ENCODE measurements at regions not wholly inside any gene's neighbourhood (a gene's known extent, or its start where the extent isn't known, plus 50 kb on each side); places are given as distances from the start of the nearest gene placed in this dataset.

DNA sequence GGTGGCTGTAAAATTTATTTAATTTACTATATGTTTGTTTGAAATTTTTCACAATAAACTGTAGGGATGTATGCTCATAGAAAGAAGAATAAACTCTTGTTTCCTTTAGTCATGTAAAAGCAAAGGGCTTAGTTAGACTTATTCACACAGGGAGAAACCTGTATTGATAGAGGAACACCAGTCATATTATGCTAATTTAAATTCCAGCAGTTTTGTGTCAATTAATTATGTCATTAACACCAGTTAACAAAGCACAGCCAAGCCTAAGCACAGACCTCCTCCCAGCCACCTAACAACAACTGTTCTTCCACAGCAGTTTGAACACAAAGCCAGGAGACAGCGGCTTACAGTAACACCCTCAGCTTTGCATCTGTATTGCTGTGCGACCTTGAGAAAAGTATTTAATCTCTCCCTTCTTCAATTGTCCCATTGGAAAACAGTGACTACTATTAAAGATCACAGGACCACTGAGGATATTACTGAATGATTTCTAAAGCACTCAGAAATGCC, 260.8 kb upstream of the RRP15 start:
- DNase-seq (ENCODE audit: low spot score): no peak

DNA sequence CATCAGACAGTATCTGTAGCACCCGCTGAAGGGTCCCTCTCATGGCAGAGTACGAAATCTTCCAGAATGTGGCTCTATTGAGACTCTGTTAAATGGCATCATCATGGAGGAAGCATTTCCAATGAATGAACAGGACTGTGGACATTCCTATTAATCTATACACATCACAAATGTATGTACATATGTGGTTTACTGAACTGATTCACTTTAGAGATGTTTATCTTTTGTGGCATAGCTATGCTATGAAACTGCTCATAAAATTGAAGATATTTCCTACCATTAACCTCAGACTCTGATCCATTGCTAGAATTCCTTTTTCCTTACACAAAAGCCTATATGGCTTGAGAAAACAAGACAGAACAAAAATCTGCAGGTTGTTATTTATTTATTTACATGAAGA, 259.6 kb upstream of the RRP15 start:
- peak; percentile 35 for DNase-seq (ENCODE audit: low spot score)

DNA sequence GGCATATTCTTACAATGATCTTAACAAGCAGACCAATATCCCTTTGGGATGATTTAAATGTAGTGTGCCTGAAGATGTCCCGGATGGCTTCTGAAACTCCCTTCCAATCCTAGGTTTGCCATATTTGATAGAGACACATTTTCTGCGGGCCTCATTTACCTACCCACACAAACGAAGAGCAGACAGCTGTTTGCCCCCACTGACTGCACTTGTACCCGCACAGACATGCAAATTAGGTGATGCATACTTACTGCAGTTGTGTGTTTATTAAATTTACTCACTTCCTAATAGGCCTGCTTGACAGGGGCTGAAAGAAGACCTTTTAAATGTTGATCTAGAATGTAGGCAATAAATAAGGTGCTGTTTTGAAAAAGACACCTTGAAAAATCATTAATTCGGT, 257.9 kb upstream of the RRP15 start:
- no peak for DNase-seq (ENCODE audit: low spot score)

DNA sequence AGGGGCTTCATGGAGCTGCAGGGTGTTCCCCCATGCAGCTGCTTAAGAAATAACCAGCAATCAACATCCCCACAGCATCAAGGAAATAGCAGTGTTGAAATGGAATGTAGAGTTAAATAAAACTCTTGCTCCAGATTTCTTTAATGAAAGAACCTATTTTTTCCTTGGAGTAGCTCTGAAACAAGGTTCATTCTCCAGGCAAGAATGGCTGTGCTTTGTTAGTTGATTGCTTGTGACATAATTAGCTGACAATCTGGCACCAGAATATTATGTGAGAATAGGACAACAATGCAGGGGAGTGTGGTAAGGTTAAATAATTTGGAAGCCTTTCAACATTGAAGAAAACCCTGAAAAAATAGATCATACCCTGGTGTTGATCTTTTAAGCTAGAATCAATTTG, 254.2 kb upstream of the RRP15 start:
- DNase-seq (ENCODE audit: low spot score): no peak

DNA sequence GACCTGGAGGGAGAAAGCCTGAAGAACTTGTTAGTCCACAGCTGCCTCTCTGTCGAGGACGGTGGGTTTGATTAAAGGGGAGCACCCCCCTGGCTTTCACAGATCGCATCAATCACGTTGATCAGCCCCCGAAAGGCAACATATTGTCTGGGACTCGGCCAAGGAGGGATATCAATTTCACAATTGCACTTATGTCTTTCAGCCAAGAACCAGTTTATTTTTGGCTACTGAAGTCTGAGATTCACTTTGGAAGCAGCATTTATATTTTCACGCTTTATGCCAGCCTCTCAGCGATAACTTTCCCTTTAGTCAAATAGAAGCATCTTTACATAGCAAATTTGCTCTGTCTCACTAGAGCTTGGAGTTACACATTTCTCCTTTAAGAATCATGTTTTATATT, 253.2 kb upstream of the RRP15 start:
- no peak for DNase-seq (ENCODE audit: low spot score)

DNA sequence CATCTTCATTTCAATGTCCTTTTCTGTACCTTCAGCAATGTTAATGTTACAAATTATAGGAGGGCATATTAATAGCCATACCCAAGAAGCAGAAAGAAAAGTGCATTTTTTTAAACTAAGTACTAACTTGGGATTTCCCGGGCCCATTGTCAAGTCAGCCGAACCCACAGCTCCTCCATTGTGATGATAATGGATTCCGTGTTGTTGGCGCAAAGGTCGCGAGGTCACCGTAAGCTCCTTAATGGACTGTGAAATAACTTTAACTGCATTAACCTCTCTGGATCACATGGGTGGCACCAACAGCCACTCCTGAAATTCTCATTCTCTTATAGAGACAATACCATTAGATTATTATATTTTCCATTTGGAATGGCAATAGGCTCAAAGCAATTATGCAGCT, 250.6 kb upstream of the RRP15 start:
- no peak for DNase-seq (ENCODE audit: low spot score)

DNA sequence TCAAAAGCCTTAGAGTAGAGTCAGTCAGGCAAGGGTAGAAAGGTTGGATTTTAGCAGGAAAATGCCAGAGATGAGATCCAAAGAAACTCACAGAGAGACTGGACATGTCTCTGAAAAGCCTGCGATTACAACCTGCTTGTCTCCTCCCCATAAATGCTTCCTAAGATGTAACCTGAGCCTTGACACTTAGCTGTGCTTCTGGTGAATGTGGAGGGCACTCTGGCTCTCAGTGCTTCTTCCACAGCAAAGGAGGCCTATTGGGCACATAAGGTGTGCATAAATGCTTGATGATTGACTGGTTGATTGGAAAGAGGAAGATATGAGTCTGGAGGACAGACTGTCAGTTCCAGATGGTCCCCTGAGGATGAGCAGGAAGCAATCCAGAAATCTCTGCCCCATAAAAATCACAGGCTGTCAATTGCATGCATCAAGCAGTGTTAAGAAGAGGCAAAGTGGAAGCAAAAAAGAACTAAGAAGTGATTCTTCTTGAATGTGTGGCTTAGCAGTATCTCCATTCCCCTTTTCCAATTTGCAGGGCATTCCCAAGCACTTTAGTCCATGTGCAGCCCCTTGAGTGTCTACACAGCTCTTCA, 236.2 kb upstream of the RRP15 start:
- DNase-seq (ENCODE audit: low spot score): no peak

DNA sequence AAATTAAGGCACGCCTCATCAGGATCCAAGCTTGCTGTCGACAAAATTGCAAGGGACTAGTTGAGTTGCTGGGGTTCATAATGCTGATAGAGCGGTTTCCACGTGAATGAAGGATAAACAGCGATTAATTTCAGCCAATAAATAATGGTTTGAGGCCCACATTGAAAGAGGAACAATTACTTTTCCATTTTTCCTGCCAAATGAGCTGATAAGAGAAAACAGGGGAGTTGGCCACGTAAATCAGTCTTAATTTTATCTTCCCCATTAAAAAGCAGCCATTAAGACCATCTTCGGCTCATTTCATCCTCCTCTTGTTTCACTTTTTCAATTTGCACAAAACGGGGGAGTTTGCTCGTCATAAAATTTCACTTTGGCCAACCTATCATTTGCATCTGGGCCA, 235.5 kb upstream of the RRP15 start:
- no peak for DNase-seq (ENCODE audit: low spot score)

DNA sequence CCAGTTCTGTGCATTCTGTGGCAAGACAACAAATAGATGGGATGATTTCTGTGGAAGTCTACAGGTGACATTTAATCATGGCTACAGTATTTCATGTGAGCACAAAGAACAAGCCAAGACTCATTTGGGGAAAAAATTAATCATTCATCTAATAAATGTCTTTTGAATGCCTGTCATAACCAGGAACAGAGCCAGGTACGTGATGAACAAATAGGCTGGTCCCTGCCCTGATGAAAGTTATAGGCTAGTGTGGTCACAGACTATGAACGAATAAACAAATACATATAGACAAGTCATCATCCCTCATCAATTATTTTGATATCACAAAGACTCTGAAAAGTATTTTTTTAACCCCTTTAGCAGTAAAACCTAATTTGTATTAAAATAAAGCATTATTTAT, 226.4 kb upstream of the RRP15 start:
- no peak for DNase-seq (ENCODE audit: low spot score)

DNA sequence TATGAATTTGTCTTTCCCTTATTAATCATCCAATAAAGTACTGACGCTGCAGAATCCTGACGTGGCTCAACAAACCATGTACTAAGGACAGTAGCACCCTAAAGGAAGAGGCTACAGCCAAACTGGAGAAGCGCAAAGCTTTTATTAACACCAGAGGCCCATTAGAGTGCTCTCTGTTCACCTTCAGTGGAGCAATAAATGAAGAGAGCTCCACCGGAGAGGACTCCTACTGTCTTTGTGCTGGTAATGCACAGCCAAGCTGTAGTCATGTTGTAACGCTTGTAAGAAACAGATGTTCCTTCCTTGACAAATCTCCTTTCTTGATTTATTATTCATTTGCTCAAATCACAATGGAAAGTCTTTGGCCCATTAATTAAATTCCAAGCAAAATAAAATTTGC, 220.7 kb upstream of the RRP15 start:
- no peak for DNase-seq (ENCODE audit: low spot score)

DNA sequence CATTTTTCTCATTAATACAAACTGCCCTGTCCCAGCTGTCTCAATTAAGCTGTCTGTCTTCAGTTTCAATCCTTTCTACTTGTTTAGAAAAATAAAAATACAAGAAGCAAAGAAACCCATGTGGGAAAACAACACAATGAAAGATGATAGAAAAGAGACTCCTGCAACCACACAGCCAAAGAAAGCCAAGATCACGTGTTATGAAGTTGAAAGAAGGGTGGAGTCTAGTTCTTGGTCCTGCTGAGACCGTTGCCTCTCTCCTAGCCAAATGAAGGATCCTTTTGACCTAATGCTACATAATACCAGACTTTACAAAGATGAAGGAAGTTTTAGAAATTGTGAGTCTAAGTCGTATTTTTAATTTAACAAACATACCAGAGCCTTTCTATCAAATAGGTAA, 218.8 kb upstream of the RRP15 start:
- no peak for DNase-seq (ENCODE audit: low spot score)

DNA sequence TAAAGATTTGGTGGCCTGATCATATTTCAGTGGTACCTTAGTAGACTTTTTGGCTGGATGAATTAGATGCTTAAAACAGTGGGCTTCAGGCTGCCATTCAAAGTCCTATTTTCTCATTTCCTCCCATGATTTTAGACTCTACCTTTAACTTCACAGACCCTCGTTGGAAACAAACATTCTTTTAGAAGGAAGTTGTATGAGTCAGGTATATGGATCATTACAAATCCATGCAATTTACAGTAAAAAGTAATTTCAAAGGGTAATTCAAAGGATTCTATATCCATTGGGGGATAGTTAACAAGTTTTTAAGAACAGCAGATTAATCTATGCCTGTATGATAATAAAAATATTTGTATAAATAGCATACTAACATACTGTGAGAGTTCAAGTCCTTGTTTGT, 216.9 kb upstream of the RRP15 start:
- no peak for DNase-seq (ENCODE audit: low spot score)

DNA sequence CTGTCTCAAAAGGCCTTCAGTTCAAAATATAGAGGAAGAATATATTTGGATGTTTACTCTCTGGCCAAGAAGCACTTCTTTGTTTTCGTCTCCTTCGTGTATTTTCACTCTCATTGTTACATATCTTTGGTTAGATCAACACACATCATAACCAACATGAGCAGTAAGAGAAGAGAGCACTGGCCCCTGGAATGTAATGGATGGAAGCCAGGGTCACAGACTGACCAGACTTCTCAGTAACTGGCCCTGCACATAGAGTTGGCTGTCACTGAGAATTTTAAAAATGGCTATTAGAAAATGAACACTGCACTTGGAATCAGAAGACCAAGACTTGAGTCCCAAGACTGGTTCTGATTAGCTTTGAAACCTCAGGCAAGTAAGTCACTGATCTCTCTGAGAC, 215.9 kb upstream of the RRP15 start:
- no peak for DNase-seq (ENCODE audit: low spot score)

DNA sequence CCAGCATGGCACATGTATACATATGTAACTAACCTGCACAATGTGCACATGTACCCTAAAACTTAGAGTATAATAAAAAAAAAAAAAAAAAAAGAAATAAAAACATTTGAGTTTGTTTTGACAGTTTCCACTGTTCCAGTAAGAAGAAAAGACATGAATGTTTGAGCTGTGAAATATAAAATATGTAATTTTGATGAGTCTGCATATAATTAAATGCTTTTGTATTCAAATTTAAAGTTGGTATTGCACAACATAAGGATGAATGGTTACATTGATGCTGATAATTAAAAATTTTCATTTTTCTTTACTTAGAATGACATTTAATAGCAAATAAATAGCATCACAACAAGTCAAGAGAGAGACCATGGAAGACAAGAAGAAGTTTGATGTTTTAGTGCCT, 212.0 kb upstream of the RRP15 start:
- DNase-seq (ENCODE audit: low spot score): no peak

DNA sequence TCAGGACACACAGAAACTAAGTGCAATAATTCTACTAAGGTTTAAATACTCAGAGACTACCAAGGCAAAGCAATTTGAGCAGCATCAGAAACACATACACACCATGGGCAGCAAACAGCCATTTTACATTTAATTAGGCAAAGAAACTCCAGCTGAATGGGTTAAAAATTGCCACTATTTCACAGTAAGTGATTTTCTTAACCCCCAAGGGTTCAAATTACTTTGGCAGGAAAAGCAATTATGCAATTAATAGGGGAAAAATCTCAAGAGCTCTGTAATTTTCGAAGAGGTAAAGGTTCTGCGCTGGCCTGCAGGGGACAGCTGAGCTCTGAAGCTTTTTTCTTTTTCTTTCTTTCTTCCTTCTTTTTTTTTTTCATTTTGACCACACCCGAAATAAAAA, 206.2 kb upstream of the RRP15 start:
- no peak for DNase-seq (ENCODE audit: low spot score)

DNA sequence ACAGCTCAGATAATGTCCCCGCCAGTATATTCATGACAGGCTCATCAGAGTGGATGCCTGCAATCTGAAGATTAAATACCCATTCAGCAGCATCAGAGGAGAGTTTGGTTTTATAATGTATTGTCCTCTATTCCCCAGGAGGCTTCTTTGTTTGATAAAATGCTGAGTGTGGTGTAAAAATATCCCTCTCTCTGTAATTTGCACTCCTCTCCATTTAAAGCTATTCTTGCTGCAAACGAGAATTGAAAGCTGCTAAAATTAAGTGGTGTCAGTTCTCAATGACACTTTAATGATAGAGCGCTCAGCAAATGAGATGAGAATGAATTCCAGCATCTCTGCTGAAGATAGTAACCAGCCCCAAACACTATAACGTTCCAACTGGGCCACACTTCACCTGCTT, 205.7 kb upstream of the RRP15 start:
- no peak for DNase-seq (ENCODE audit: low spot score)

DNA sequence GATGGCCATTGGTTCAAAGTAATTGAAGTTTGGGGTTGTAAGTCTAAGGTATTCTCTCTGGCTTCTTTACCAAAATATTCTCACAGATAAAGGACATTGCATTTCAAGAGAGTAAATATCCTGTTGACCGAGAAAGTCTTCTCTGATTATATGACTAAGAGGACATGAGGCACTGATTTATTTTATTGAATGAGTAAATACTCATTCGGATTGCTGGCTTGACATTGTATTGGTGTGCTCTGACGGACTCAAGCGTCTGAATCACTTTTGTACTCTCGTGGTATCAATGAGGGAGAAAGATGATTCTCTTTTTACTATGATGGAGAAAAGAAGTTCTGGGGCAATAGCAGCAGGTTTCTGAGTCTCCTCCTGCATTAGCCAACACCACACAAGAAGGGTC, 205.3 kb upstream of the RRP15 start:
- DNase-seq (ENCODE audit: low spot score): no peak

DNA sequence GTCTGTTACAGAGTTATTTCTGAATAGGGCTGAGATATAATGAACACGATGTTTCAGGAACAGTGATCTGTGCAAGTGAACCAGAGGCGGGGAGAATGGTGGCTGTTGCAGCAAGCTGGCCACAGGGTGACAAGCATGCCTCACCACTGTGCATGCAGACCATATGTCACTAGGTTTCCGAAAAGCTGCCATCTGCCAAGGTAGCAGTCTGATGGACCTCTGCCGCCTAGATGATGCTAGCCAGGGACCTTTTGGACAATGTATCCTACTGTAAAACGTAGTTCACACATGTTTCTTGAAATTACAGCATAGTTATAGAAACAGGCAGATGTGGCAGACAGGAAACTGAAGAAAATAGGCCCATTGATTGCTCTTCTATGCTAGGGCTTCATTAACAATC, 204.2 kb upstream of the RRP15 start:
- DNase-seq (ENCODE audit: low spot score): no peak

DNA sequence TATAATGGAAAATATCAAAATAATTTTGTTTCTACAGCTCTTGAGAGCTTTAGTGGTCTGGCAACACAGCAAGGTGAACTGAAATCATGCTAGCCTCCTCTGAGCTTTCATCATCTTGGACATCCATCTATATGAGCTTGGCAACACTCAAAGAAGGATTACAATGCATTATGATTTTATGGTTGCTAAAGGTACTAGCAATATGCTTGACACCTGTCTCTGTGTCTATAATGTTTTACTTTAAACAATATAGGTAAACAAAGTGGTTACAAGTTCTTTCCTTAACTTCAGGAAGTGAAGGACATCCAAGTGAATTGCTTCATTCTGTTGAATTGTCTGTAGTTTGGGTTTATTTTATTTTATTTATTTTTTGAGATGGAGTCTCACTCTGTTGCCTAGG, 203.7 kb upstream of the RRP15 start:
- no peak for DNase-seq (ENCODE audit: low spot score)

DNA sequence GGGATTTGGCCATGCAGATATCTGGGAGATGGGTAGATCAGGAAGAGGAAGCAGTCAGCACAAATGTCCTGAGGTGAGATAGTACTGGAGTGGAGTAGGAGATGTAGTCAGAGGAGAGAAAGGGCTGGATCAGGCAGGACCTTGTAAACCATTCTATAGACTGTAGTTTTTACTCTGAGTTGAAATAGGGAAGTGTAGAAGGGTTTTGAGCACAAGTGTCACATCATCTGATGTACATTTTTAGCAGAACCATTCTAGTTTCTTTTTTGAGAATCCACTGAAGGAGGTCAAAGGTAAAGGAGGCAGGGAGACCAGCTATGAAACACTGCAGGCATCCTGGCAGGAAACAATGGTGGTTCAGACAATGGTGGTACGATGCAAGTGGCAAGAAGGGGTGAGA, 194.6 kb upstream of the RRP15 start:
- no peak for DNase-seq (ENCODE audit: low spot score)

DNA sequence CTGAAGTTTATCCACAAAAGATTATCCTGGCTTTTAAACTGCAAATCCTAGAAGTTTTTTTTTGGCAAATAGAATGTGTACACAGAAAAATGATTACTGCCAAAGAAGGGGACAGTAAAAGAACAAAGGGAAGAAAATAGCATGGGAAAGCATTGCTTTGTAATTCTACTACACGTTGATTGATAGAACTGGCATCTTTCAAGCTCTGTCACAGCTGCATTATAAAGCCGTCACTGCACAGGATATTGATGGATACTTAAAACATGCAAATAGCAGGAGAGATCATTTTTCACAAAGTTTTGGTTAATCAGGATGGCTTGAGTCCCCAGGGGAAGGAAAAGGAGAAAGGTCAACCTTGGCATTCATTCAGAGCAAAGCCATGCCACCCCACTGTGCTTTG, 183.7 kb upstream of the RRP15 start:
- no peak for DNase-seq (ENCODE audit: low spot score)

DNA sequence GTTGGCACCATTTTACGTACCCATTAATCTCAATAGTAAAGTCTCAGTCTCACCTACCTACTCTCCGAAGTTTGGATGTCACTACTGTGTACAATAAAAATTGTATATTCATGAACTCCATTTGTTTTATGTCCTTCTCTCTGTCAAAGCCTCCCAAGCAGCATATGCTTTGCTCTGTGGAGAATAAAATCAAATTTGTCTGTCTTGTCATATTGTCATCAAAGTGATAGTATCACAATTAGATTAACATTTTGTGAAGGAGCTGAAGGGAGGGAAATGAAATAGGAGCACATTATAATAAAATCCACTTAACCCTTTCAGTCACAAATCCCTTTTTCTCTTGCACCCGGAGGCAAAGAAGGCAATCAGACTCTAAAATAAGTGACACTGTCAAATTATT, 177.1 kb upstream of the RRP15 start:
- DNase-seq (ENCODE audit: low spot score): no peak

DNA sequence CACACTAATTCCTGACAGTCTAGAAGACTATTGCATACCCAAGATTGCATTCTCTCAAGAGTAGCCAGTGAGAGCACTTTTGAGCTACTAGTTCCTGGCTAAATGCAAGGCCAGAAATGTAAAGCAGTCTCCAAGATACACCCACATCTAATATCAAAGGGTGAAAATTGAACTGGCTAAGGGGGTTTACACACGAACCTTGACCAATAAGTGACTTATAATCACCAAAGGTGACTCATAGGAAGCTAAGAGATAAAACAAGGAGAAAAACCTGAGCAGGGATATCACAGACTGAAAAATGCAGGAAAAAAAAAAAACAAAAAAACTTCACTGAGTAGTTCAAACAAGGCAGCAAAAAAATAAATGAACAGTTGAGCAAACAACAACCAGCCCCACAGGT, 172.2 kb upstream of the RRP15 start:
- DNase-seq (ENCODE audit: low spot score): peak; percentile 57

DNA sequence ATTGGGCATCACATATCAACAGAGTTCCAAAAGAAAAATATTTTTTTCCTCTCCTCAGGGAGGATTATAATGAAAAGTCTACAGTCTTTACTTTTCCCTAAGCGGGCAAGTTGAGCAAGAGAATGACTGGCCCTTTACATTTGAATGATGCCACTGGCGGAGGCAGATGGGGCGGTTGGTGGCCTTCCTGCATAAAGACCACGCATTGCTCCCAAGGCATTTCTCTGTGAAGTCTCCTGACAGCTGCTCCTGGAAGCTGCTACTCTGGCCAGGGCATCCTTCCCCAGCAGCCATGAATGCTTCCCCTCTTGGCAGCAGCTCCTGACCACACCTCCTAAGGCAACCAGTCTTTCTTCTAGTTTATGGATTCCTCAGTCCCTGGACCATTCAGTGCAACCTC, 161.1 kb upstream of the RRP15 start:
- DNase-seq (ENCODE audit: low spot score): no peak

DNA sequence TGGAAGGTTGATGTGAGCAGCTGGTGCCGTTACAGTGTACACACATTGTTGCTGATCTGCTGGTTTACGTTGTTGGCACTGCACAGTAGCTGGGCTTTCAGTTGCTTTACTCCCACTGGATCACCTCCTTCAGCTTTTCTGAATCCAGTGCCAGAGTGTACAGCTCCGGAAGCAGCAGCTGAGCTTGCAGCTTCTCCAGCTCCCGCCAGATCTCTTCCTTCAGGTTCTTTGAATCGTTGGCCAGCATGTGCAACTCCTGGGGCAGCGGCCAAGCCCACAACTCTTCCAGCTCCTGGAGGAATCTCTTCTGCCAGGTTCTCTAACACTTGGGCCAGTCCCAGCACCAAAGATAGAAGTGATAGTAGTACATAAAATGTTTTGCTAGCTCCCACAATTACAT, 149.7 kb upstream of the RRP15 start:
- no peak for DNase-seq (ENCODE audit: low spot score)

Data from HT-29 (cell line).